ENCODE measurements at regions not wholly inside any gene's neighbourhood (a gene's known extent, or its start where the extent isn't known, plus 50 kb on each side); places are given as distances from the start of the nearest gene placed in this dataset.
"Not testable (repeated sequence)": the region's sequence is repeated elsewhere in the genome, so short reads cannot be mapped to it uniquely, and the experiment has no call there.

DNA sequence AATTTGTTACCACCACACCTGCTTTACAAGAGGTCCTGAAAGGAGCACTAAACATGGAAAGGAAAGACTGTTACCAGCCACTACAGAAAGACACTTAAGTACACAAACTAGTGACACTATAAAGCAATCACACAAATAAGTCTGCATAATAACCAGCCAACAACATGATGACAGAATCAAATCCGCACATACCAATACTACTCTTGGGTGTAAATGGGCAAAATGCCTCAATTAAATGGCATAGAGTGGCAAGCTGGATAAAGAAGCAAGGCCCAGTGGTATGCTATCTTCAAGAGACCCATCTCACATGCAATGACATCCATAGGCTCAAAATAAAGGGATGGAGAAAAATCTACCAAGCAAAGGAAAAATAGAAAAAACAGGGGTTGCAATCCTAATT is 106.8 kb upstream of the PRR23C start:
- no peaks in the 10 kb centered on the region for H3K36me3 ChIP-seq (ENCODE audit: control insufficient read depth, insufficient read depth, low read length)
- H3K27ac ChIP-seq (ENCODE audit: insufficient read depth, low read length), result no peak overlapping the region
- H3K4me1 ChIP-seq (ENCODE audit: control insufficient read depth, extremely low read depth, insufficient read depth, low read length), result no peaks in the 10 kb centered on the region
- no peak overlapping the region for H3K4me2 ChIP-seq (ENCODE audit: extremely low read depth, insufficient read depth, low read length)
- TF ChIP-seq EZH2 (IDR thresholded peaks at IDR 0.05; ENCODE audit: low read length, missing control alignments), result no peak
- TF ChIP-seq, protein P1, sequence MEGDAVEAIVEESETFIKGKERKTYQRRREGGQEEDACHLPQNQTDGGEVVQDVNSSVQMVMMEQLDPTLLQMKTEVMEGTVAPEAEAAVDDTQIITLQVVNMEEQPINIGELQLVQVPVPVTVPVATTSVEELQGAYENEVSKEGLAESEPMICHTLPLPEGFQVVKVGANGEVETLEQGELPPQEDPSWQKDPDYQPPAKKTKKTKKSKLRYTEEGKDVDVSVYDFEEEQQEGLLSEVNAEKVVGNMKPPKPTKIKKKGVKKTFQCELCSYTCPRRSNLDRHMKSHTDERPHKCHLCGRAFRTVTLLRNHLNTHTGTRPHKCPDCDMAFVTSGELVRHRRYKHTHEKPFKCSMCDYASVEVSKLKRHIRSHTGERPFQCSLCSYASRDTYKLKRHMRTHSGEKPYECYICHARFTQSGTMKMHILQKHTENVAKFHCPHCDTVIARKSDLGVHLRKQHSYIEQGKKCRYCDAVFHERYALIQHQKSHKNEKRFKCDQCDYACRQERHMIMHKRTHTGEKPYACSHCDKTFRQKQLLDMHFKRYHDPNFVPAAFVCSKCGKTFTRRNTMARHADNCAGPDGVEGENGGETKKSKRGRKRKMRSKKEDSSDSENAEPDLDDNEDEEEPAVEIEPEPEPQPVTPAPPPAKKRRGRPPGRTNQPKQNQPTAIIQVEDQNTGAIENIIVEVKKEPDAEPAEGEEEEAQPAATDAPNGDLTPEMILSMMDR (conservative IDR thresholded peaks at IDR 0.05 in 1 of 2, IDR thresholded peaks at IDR 0.05 in 1 of 2; ENCODE audit: low read depth in 1 of 2, low read length in 2 of 2), result no peak
- no peak overlapping the region for H2AFZ ChIP-seq (ENCODE audit: low read length)
- H4K20me1 ChIP-seq (ENCODE audit: control insufficient read depth, extremely low read depth, insufficient read depth, low read length), result no peaks in the 10 kb centered on the region
- DNase-seq (ENCODE audit: low read depth in 2 of 2), result no peak
- H3K4me3 ChIP-seq (replicated peaks in 1 of 4; ENCODE audit: control extremely low read depth in 1 of 4, insufficient read depth in 1 of 4, low read depth in 3 of 4, low read length in 4 of 4), result no peak overlapping the region
- no peaks in the 10 kb centered on the region for H3K79me2 ChIP-seq (ENCODE audit: control insufficient read depth, insufficient read depth, low read length)
- no peaks in the 10 kb centered on the region for H3K9me3 ChIP-seq (ENCODE audit: control insufficient read depth, insufficient read depth, low read depth, low read length)
- H3K9ac ChIP-seq (ENCODE audit: insufficient read depth, low read length), result no peak overlapping the region
- H3K27me3 ChIP-seq (ENCODE audit: control insufficient read depth, insufficient read depth, low read length), result no peaks in the 10 kb centered on the region

DNA sequence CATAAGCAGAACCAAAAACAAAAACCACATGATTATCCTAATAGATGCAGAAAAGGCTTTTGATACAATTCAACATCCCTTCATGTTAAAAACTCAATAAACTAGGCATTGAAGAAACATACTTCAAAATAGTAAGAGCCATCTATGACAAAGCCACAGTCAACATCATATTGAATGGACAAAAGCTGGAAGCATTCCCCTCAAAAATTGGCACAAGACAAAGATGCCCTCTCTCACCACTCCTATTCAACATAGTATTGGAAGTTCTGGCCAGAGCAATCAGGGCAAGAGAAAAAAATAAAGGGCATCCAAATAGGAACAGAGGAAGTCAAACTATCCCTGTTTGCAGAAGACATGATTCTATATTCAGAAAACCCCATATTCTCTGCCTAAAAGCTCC is 108.7 kb upstream of the PRR23C start:
- H3K36me3 ChIP-seq (ENCODE audit: control insufficient read depth, insufficient read depth, low read length); H3K4me2 ChIP-seq (ENCODE audit: extremely low read depth, insufficient read depth, low read length); DNase-seq (ENCODE audit: low read depth in 2 of 2); H2AFZ ChIP-seq (ENCODE audit: low read length); H3K79me2 ChIP-seq (ENCODE audit: control insufficient read depth, insufficient read depth, low read length); H4K20me1 ChIP-seq (ENCODE audit: control insufficient read depth, extremely low read depth, insufficient read depth, low read length); H3K9me3 ChIP-seq (ENCODE audit: control insufficient read depth, insufficient read depth, low read depth, low read length); H3K27ac ChIP-seq (ENCODE audit: insufficient read depth, low read length); H3K9ac ChIP-seq (ENCODE audit: insufficient read depth, low read length); H3K4me3 ChIP-seq (replicated peaks in 1 of 4; ENCODE audit: control extremely low read depth in 1 of 4, insufficient read depth in 1 of 4, low read depth in 3 of 4, low read length in 4 of 4); H3K27me3 ChIP-seq (ENCODE audit: control insufficient read depth, insufficient read depth, low read length); H3K4me1 ChIP-seq (ENCODE audit: control insufficient read depth, extremely low read depth, insufficient read depth, low read length): not testable (repeated sequence)

DNA sequence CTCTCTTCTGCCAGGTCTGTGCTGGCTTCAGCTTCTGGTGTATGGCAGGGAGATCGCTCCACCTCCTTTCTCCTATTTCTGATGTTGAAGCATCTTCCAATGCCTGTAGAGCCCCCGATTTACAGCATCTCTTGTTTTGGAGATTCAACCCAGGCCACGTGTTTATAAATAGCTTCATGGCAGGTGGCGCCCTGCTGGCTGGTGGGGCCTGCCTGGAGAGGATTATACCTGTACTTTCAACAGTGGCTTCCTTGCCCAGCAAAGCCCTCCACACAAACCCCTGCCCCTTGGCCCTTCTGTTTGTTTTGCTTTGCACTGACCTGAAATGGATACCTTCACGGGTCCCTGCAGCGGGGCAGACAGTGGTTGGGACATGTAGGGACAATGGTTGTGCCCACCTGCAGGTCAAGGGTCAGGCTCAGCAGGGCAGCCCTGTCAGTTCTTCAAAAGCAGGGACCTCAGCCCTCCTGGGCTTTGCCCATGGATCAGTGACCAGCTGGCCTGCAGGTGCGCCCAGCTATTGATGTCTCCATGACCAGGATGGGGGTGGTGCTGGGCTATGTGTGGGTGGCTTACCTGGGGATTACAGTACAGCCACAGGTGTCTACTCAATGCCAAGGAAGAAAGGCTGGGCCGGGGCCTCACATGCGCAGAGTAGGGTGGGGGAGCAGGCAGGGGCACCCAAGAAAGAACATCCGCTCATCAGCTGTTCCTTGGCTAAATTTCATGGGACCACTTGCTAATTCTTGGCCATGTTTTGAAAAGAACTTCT is 112.7 kb upstream of the PRR23C start:
- no peaks in the 10 kb centered on the region for H4K20me1 ChIP-seq (ENCODE audit: control insufficient read depth, extremely low read depth, insufficient read depth, low read length)
- H3K4me2 ChIP-seq (ENCODE audit: extremely low read depth, insufficient read depth, low read length), result no peak overlapping the region
- H3K36me3 ChIP-seq (ENCODE audit: control insufficient read depth, insufficient read depth, low read length), result no peaks in the 10 kb centered on the region
- no peak overlapping the region for H3K27ac ChIP-seq (ENCODE audit: insufficient read depth, low read length)
- H3K79me2 ChIP-seq (ENCODE audit: control insufficient read depth, insufficient read depth, low read length), result no peaks in the 10 kb centered on the region
- H3K4me3 ChIP-seq (replicated peaks in 1 of 4; ENCODE audit: control extremely low read depth in 1 of 4, insufficient read depth in 1 of 4, low read depth in 3 of 4, low read length in 4 of 4), result no peak overlapping the region
- H3K9me3 ChIP-seq (ENCODE audit: control insufficient read depth, insufficient read depth, low read depth, low read length), result no peaks in the 10 kb centered on the region
- no peak for DNase-seq (ENCODE audit: low read depth in 2 of 2)
- H2AFZ ChIP-seq (ENCODE audit: low read length), result no peak overlapping the region
- no peak overlapping the region for H3K9ac ChIP-seq (ENCODE audit: insufficient read depth, low read length)
- H3K27me3 ChIP-seq (ENCODE audit: control insufficient read depth, insufficient read depth, low read length), result no peaks in the 10 kb centered on the region
- TF ChIP-seq EZH2 (IDR thresholded peaks at IDR 0.05; ENCODE audit: low read length, missing control alignments), result no peak
- TF ChIP-seq, protein P1 (conservative IDR thresholded peaks at IDR 0.05 in 1 of 2, IDR thresholded peaks at IDR 0.05 in 1 of 2; ENCODE audit: low read depth in 1 of 2, low read length in 2 of 2), result no peak
- H3K4me1 ChIP-seq (ENCODE audit: control insufficient read depth, extremely low read depth, insufficient read depth, low read length), result no peaks in the 10 kb centered on the region

All from fibroblast of lung (primary cell).